Activated T-helper 2 cell treated with anti-CD3 and anti-CD28 coated beads, Interferon-gamma antibody, Interleukin-2, Interleukin-4, amounts not matched to agents 10 μg/mL and 5 μg/mL and 100 μg/mL, durations not matched to agents 14 hours and 24 hours and 36 hours (primary cell): ENCODE measurements at regions not wholly inside any gene's neighbourhood (a gene's known extent, or its start where the extent isn't known, plus 50 kb on each side); places are given as distances from the start of the nearest gene placed in this dataset.

Experiments used
- DNase-seq: peaks from one replicate; pipeline ENCODE4 v3.0.0; 2021; ENCODE audit warnings: low spot score
- H3K27ac Mint-ChIP-seq: one replicate; pipeline ENCODE4 v1.8.0; 2021; ENCODE audit warnings: mixed read lengths
- H3K27me3 Mint-ChIP-seq: one replicate; pipeline ENCODE4 v1.8.0; 2021; ENCODE audit warnings: low read depth, mixed read lengths
- H3K36me3 Mint-ChIP-seq: one replicate; pipeline ENCODE4 v1.8.0; 2021; ENCODE audit warnings: low read depth, mixed read lengths
- H3K4me1 Mint-ChIP-seq: one replicate; pipeline ENCODE4 v1.8.0; 2021; ENCODE audit warnings: low read depth, mixed read lengths
- H3K4me3 Mint-ChIP-seq: one replicate; pipeline ENCODE4 v1.8.0; 2021; ENCODE audit warnings: low read depth, mild to moderate bottlenecking, moderate library complexity, mixed read lengths
- H3K9me3 Mint-ChIP-seq: one replicate; pipeline ENCODE4 v1.8.0; 2021; ENCODE audit warnings: mixed read lengths
- intact Hi-C: fragments of 100-400 bp; cut with micrococcal nuclease; formaldehyde crosslinking; loops from one replicate; pipeline ENCODE4 v1.15.1; 2023

DNA sequence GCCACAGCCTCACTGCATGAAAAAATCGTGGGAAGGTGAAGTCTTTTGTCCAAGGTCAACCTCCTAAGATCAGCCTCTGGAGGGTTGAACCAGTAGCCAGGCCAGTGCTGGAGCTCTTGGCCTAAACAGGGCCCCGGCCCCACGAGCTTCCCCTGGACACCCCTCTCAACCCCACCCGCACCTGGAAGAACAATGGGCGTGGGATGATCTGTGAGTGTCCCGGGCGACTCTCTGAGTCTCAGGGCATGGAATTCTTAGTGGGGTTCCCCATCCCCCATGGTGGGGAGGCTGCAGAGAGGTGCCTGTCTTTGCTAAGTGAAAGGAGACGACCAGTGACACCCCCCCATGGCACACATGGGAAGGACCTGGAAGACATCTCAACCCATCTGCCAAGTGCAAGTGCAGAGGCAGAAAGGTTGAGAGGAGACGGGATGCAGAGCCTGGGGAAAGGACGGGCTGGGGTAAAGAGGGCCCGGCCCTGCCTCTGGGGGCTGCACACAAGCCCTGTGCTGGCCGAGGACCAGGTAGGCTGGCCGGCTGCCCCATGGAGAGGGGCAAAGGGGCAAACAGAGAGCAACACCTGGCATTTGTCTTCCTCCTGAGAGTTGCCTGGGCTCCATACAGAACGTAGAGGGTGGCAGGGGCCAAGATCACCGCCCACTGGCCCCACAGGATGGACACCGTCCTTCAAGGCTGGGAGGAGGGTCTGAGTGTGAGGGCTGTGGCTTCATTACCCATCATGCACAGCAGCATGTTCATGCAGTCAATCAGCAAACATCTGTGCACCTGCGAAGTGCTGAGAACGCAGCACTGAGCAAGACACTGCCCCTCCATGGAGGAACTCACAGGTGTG, 163.0 kb upstream of the PPP2R2D start:
- Mint-ChIP-seq H3K27ac (no peak overlapping the region), H3K36me3 (no peaks in the 10 kb centered on the region), H3K9me3 (no peaks in the 10 kb centered on the region), H3K27me3 (no peaks in the 10 kb centered on the region), H3K4me3 (no peak overlapping the region), H3K4me1 (no peaks in the 10 kb centered on the region)
- intact Hi-C loops, result no loop called here
- DNase-seq, result no peak

DNA sequence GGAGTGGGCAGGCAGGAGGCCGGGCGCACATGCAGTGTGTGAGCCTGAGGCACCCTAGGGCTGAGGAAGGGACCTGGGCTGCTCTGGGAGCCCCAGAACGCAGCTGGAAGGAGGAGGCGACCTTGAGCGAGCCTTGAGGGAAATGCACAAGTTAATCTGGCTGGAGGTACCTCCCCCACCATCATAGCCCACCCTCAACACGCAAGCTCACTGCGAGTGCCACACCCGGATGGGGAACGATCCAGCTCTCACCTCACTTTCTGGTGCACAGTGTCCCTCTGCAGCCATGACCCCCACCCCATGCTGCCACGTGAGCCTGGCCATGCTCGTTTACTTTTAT, 162.4 kb upstream of the PPP2R2D start:
- Mint-ChIP-seq H3K27me3 (no peaks in the 10 kb centered on the region), H3K4me3 (no peak overlapping the region), H3K36me3 (no peaks in the 10 kb centered on the region), H3K27ac (no peak overlapping the region), H3K9me3 (no peaks in the 10 kb centered on the region), H3K4me1 (no peaks in the 10 kb centered on the region)
- intact Hi-C loops, result no loop called here
- DNase-seq, result no peak

DNA sequence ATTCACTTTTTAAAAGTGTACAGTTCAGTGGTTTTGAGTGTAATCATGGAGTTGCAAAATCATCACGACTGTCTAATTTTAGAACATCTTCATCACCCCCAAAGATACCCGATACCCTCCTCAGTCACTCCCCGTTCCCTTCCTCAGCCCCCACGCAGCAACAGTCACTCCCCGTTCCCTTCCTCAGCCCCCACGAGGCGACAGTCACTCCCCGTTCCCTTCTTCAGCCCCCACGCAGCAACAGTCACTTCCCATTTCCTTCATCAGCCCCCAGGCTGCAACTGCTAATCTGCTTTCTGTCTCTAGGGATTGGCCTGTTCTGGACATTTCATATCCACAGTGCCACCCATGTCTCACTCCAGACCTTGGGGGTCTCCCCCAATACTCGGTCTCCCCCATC, 161.6 kb upstream of the PPP2R2D start:
- no peaks in the 10 kb centered on the region for H3K36me3 Mint-ChIP-seq
- H3K27me3 Mint-ChIP-seq, result no peaks in the 10 kb centered on the region
- no peaks in the 10 kb centered on the region for H3K9me3 Mint-ChIP-seq
- H3K4me1 Mint-ChIP-seq, result no peaks in the 10 kb centered on the region
- no peak overlapping the region for H3K27ac Mint-ChIP-seq
- intact Hi-C loops, result no loop called here
- H3K4me3 Mint-ChIP-seq, result no peak overlapping the region
- DNase-seq, result no peak

DNA sequence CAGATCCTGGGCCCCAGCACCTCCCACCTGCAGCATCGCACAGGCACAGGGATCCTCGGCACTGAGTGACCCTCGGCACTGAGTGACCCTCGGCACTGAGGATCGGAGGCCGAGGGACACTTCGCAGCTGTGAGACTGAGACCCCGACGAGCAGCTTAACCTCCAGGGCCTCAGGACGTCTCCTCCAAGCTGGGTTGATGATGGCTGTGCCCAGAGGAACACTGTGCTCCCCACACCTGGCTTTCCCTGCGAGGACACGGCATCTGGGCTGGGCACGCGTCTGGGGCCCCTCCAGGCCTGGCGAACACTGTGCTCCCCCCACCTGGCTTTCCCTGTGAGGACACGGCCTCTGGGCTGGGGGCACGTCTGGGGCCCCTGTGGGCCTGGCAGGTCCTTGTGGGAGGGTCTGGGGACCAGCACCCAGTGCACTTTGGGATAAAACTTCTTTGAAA, 158.3 kb upstream of the PPP2R2D start:
- DNase-seq, result no peak
- Mint-ChIP-seq H3K9me3 (no peaks in the 10 kb centered on the region), H3K4me3 (no peak overlapping the region), H3K36me3 (no peaks in the 10 kb centered on the region), H3K27ac (no peak overlapping the region), H3K27me3 (no peaks in the 10 kb centered on the region), H3K4me1 (no peaks in the 10 kb centered on the region)
- intact Hi-C loops, result no loop called here

DNA sequence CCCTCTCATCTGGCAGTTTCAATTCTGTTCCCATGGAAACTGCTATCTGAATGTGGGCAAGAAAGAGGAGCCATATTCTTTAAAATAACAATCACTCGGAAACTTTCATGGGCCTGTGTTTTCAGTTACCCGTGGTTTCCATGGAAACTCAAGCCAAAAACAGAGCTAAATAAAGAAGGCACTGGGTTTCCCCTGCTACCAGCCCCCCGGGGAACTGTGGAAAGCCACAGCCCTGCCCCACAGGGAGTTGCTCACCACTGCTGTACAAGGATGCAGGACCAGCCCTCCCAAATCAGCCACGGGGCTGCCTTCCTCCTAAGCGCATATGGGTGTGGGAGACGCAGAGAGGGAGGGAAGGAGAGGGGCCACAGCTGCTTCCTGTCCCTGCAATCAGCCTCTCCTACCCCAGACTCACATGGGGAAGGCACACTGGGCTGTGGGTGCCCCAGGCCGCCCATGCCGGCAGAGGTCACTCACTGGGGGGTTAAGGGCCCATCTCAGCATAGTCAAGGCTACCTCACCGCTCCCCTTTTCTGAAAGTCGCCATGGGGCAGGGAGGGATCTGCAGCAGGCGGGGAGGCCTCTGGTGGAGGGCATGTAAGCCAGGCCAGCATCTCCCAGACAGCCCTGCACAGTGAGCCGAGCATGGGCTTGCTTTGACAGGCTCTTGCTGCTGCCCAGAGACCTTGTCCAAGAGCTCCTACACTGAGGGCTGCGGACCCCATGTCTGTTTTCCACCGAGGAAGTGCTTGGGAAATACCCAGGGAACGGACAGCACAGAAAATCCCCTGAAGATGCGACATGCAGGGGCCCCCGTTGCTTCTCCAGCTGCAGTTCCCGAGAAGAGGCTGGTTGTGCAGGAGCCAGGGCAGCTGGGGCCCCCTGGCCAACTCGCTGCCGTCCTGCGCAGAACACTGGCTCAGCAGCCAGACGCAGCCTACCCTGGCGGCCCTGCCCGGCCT, 157.3 kb upstream of the PPP2R2D start:
- no peaks in the 10 kb centered on the region for H3K36me3 Mint-ChIP-seq
- no peak overlapping the region for H3K27ac Mint-ChIP-seq
- DNase-seq, result no peak
- no peak overlapping the region for H3K4me3 Mint-ChIP-seq
- H3K4me1 Mint-ChIP-seq, result no peaks in the 10 kb centered on the region
- intact Hi-C loops, result no loop called here
- no peaks in the 10 kb centered on the region for H3K27me3 Mint-ChIP-seq
- H3K9me3 Mint-ChIP-seq, result no peaks in the 10 kb centered on the region

DNA sequence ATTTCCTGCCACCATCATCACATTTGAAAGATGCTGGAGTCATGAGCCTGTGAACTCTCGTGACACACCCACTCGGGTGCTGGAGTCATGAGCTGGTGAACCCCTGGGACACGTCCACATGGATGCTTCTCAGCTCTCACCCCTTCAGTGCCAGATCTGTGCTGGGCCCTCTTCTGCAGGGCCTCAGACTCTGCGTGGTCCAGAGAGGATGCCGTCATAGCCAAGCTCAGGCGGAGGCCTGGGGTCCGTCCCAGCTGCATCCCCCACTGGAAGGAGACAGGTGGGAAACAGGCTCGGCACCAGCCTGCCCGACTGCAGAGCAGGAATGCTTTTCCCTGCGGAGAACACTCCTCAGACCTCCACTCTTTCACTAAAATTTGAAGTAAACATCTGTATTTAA, 156.5 kb upstream of the PPP2R2D start:
- no peak for DNase-seq
- H3K4me1 Mint-ChIP-seq, result no peaks in the 10 kb centered on the region
- H3K27me3 Mint-ChIP-seq, result no peaks in the 10 kb centered on the region
- no peaks in the 10 kb centered on the region for H3K9me3 Mint-ChIP-seq
- intact Hi-C loops, result no loop called here
- no peak overlapping the region for H3K4me3 Mint-ChIP-seq
- H3K36me3 Mint-ChIP-seq, result no peaks in the 10 kb centered on the region
- H3K27ac Mint-ChIP-seq, result no peak overlapping the region

DNA sequence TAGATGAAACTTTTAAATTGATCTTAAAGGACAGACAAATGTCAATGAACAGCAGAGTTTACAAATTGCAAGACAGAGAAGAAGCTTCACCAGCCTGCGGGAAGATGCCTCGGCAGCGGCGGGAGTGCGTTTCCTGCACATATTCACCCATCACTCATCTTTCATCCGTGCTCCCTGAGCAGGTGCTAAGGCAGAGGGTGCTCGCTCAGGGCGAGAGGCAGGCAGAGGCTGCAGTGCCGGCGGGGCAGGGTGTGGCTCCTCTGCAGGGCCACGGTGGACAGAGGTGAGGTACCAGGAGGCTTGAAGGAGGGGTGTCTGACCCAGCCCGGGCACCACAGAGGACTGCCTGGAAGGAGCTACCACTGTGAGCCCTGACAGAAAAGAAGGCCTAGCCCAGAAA, 155.2 kb upstream of the PPP2R2D start:
- intact Hi-C loops, result no loop called here
- no peaks in the 10 kb centered on the region for H3K27me3 Mint-ChIP-seq
- no peak for DNase-seq
- H3K4me3 Mint-ChIP-seq, result no peak overlapping the region
- H3K36me3 Mint-ChIP-seq, result no peaks in the 10 kb centered on the region
- no peaks in the 10 kb centered on the region for H3K4me1 Mint-ChIP-seq
- no peak overlapping the region for H3K27ac Mint-ChIP-seq
- H3K9me3 Mint-ChIP-seq, result no peaks in the 10 kb centered on the region

DNA sequence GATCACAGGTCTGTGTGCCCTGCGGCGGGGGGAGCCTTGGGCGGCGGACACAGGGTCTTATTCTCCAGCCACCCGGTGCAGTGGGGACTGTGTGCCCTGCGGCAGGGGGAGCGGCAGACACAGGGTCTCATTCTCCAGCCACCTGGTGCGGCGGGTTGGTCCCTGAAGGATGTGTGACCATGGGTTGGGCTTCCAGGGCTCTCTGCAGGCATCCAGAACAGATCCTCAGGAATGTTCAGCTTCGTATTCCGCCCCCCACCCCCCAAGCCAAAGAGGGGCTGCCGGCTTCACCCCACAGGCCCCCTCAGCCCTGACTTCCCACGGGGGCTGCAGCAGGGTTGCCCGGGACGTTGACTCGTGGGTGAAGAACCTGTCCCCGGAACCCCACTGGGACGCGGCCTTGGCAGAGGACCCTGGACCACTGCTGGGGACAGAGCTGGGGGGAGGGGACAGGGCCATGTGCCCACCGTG, 154.5 kb upstream of the PPP2R2D start:
- Mint-ChIP-seq H3K4me3 (no peak overlapping the region), H3K36me3 (no peaks in the 10 kb centered on the region)

DNA sequence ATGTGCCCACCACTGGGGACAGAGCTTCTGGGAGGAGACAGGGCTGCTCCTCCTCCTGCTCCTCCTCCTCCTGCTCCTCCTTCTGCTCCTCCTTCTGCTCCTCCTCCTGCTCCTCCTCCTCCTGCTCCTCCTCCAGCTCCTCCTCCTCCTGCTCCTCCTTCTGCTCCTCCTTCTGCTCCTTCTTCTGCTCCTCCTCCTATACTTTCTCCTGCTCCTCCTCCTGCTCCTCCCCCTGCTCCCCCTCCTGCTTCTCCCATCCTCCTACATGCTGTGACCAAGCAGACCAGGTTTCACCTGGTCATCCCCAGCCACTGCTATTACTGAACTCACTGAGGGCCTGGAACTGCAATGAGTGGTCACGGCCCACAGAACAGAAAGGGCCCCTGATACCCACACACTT, 154.0 kb upstream of the PPP2R2D start:
- H3K27ac Mint-ChIP-seq, result no peak overlapping the region
- no peak for DNase-seq
- no peaks in the 10 kb centered on the region for H3K36me3 Mint-ChIP-seq
- H3K4me1 Mint-ChIP-seq, result no peaks in the 10 kb centered on the region
- no peaks in the 10 kb centered on the region for H3K27me3 Mint-ChIP-seq
- no peak overlapping the region for H3K4me3 Mint-ChIP-seq
- no peaks in the 10 kb centered on the region for H3K9me3 Mint-ChIP-seq
- intact Hi-C loops, result no loop called here

More for the DNA sequence above, 154.5 kb upstream of the PPP2R2D start:
- no peak overlapping the region for H3K27ac Mint-ChIP-seq
- H3K9me3 Mint-ChIP-seq, result no peaks in the 10 kb centered on the region
- DNase-seq, result no peak
- intact Hi-C loops, result no loop called here
- no peaks in the 10 kb centered on the region for H3K27me3 Mint-ChIP-seq
- H3K4me1 Mint-ChIP-seq, result no peaks in the 10 kb centered on the region

DNA sequence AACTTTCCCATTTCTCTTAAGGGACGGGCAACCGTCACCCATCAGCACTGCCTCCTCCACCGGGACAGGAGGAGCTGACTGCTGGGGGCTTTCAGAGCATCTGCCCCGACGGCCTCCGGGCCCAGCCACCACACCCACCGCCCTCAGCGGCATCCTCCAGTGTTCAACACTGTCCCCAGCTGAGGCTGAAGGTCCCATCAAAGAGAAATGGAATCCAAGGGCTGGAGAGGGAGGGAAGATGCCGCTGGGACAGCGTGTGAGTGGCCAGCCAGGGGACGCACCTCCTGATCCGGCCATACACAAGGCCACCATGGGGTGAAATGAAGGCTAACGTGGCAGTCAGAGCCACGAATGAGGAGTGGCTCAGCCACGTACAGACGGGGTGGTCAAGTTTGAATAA, 153.6 kb upstream of the PPP2R2D start:
- Mint-ChIP-seq H3K27me3 (no peaks in the 10 kb centered on the region), H3K9me3 (no peaks in the 10 kb centered on the region), H3K27ac (no peak overlapping the region), H3K4me3 (no peak overlapping the region), H3K36me3 (no peaks in the 10 kb centered on the region), H3K4me1 (no peaks in the 10 kb centered on the region)
- DNase-seq, result no peak
- intact Hi-C loops, result no loop called here

DNA sequence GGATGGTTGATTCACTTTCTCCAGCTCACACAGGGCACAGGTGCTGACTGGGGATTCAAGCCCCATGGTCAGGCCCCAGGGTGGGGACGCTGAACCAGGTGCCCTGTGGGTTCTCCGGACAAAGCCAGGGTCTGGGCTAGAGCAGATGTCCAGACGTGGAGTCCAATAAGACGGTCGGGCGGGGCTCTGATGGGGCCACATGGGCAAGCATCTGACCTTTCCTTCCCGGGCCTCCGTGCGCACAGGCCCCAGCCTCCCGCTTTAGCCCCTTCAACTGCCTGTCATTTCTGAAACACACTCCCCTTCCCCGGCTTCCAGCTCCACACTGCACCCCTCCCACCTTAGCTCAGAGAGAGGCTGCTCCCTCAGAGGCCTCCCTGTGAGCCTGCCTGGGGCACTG, 153.0 kb upstream of the PPP2R2D start:
- no peaks in the 10 kb centered on the region for H3K27me3 Mint-ChIP-seq
- intact Hi-C loops, result no loop called here
- H3K9me3 Mint-ChIP-seq, result no peaks in the 10 kb centered on the region
- no peaks in the 10 kb centered on the region for H3K36me3 Mint-ChIP-seq
- H3K27ac Mint-ChIP-seq, result no peak overlapping the region
- no peaks in the 10 kb centered on the region for H3K4me1 Mint-ChIP-seq
- no peak overlapping the region for H3K4me3 Mint-ChIP-seq
- DNase-seq, result no peak

DNA sequence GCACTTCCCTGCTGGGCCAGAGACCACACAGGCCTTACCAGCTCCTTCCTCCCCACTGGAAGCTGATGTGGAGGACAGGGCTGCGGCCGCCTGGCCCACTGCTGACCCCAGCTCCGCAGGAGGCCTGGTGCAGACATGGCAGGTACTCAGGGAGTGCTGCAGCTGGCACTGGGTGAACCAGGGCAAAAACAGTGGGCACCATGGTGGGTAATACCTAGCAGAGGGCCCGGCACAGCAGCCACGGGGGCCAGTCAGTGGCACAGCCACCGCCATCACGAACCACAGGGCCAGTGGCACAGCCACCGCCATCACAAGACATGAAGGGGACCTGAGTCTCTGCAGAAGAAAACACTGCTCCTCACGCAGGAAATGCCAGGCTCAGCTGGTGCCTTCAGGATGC, 152.6 kb upstream of the PPP2R2D start:
- H3K4me1 Mint-ChIP-seq, result no peaks in the 10 kb centered on the region
- H3K4me3 Mint-ChIP-seq, result no peak overlapping the region
- no peaks in the 10 kb centered on the region for H3K9me3 Mint-ChIP-seq
- intact Hi-C loops, result no loop called here
- no peaks in the 10 kb centered on the region for H3K27me3 Mint-ChIP-seq
- H3K27ac Mint-ChIP-seq, result no peak overlapping the region
- no peaks in the 10 kb centered on the region for H3K36me3 Mint-ChIP-seq
- DNase-seq, result no peak
